Amniotic stem cell (primary cell): ENCODE measurements at regions not wholly inside any gene's neighbourhood (a gene's known extent, or its start where the extent isn't known, plus 50 kb on each side); places are given as distances from the start of the nearest gene placed in this dataset.
"Not testable (repeated sequence)": the region's sequence is repeated elsewhere in the genome, so short reads cannot be mapped to it uniquely, and the experiment has no call there.

Source experiments
- DNase-seq: peaks from one replicate; lab custom pipeline; 2025; lab: John Stamatoyannopoulos, UW

GRCh38 chr14:85010186-85010585, 519.8 kb upstream of the FLRT2 start:
- no peak for DNase-seq

GRCh38 chr14:85016496-85016895, 513.4 kb upstream of the FLRT2 start:
- DNase-seq = no peak

GRCh38 chr14:85023866-85024265, 506.1 kb upstream of the FLRT2 start:
- DNase-seq = not testable (repeated sequence)

GRCh38 chr14:85024931-85025330, 505.0 kb upstream of the FLRT2 start:
- no peak for DNase-seq

GRCh38 chr14:85027681-85028370, 502.1 kb upstream of the FLRT2 start:
- DNase-seq = no peak

- no peak for DNase-seq
Measured at GRCh38 chr14:85037411-85037810, 492.5 kb upstream of the FLRT2 start.

- DNase-seq = no peak
Measured at GRCh38 chr14:85038526-85039352, 491.2 kb upstream of the FLRT2 start.

- DNase-seq = no peak
Measured at GRCh38 chr14:85039353-85039626, 490.7 kb upstream of the FLRT2 start.

- no peak for DNase-seq
Measured at GRCh38 chr14:85040046-85040685, 489.8 kb upstream of the FLRT2 start.

- DNase-seq = no peak
Measured at GRCh38 chr14:85041618-85042017, 488.3 kb upstream of the FLRT2 start.

GRCh38 chr14:85042301-85042700, 487.6 kb upstream of the FLRT2 start:
- DNase-seq = no peak

GRCh38 chr14:85050180-85050579, 479.8 kb upstream of the FLRT2 start:
- no peak for DNase-seq

GRCh38 chr14:85052646-85053045, 477.3 kb upstream of the FLRT2 start:
- DNase-seq = no peak

GRCh38 chr14:85054178-85054577, 475.8 kb upstream of the FLRT2 start:
- no peak for DNase-seq

- DNase-seq = no peak
Measured at GRCh38 chr14:85056267-85056666, 473.7 kb upstream of the FLRT2 start.

- no peak for DNase-seq
Measured at GRCh38 chr14:85057221-85057620, 472.7 kb upstream of the FLRT2 start.

- no peak for DNase-seq
Measured at GRCh38 chr14:85058150-85058549, 471.8 kb upstream of the FLRT2 start.

- DNase-seq = no peak
Measured at GRCh38 chr14:85060121-85060520, 469.8 kb upstream of the FLRT2 start.

- DNase-seq = no peak
Measured at GRCh38 chr14:85061256-85061655, 468.7 kb upstream of the FLRT2 start.

GRCh38 chr14:85063747-85064146, 466.2 kb upstream of the FLRT2 start:
- DNase-seq = no peak

GRCh38 chr14:85071447-85071846, 458.5 kb upstream of the FLRT2 start:
- no peak for DNase-seq

- no peak for DNase-seq
Measured at GRCh38 chr14:85074955-85075354, 455.0 kb upstream of the FLRT2 start.
